ENCODE measurements at regions not wholly inside any gene's neighbourhood (a gene's known extent, or its start where the extent isn't known, plus 50 kb on each side); places are given as distances from the start of the nearest gene placed in this dataset.

DNA sequence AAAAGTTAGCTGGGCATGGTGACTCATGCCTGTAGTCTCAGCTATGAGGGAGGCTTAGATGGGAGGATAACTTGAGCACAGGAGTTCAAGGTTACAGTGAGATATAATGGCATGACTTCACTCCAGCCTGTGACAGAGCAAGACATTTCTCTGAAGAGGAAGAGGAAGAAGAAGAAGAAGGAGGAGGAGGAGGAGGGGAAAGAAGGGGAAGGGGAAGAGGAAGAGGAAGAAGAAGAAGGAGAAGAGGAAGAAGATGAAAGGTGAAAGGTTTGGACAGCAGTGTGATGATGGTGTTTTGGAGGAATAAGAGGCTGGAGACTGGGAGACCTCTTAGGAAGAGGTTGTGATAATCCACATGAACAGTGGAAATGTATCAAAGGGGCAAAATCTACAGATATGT is 410.7 kb upstream of the JAG1 start:
- TF ChIP-seq, protein P1, sequence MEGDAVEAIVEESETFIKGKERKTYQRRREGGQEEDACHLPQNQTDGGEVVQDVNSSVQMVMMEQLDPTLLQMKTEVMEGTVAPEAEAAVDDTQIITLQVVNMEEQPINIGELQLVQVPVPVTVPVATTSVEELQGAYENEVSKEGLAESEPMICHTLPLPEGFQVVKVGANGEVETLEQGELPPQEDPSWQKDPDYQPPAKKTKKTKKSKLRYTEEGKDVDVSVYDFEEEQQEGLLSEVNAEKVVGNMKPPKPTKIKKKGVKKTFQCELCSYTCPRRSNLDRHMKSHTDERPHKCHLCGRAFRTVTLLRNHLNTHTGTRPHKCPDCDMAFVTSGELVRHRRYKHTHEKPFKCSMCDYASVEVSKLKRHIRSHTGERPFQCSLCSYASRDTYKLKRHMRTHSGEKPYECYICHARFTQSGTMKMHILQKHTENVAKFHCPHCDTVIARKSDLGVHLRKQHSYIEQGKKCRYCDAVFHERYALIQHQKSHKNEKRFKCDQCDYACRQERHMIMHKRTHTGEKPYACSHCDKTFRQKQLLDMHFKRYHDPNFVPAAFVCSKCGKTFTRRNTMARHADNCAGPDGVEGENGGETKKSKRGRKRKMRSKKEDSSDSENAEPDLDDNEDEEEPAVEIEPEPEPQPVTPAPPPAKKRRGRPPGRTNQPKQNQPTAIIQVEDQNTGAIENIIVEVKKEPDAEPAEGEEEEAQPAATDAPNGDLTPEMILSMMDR (CRISPR knock-in tag; IDR thresholded peaks at IDR 0.05) = no peak
- TF ChIP-seq, protein P2, sequence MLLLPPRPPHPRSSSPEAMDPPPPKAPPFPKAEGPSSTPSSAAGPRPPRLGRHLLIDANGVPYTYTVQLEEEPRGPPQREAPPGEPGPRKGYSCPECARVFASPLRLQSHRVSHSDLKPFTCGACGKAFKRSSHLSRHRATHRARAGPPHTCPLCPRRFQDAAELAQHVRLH (CRISPR knock-in tag; IDR thresholded peaks at IDR 0.05; ENCODE audit: borderline replicate concordance, low read depth) = no peak
- TF ChIP-seq, protein P3, sequence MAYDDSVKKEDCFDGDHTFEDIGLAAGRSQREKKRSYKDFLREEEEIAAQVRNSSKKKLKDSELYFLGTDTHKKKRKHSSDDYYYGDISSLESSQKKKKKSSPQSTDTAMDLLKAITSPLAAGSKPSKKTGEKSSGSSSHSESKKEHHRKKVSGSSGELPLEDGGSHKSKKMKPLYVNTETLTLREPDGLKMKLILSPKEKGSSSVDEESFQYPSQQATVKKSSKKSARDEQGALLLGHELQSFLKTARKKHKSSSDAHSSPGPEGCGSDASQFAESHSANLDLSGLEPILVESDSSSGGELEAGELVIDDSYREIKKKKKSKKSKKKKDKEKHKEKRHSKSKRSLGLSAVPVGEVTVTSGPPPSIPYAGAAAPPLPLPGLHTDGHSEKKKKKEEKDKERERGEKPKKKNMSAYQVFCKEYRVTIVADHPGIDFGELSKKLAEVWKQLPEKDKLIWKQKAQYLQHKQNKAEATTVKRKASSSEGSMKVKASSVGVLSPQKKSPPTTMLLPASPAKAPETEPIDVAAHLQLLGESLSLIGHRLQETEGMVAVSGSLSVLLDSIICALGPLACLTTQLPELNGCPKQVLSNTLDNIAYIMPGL (CRISPR knock-in tag; IDR thresholded peaks at IDR 0.05; ENCODE audit: borderline replicate concordance in 1 of 2, low read depth in 1 of 2) = no peak
